Gastroesophageal sphincter (tissue), 4 donors: ENCODE measurements at regions not wholly inside any gene's neighbourhood (a gene's known extent, or its start where the extent isn't known, plus 50 kb on each side); places are given as distances from the start of the nearest gene placed in this dataset.

Experiments
- ATAC-seq: fragments of 150-250 bp; one replicate; pipeline ENCODE4 v1.9.1; 2016; ENCODE audit warnings: mild to moderate bottlenecking, moderate library complexity
- H3K27ac ChIP-seq, 4 donors: fragments of 200-600 bp; sonication (generic) in 3 of 4; 1 replicate in 3 of 4; 2 replicates in 1 of 4; pipeline ENCODE4 v1.5.1; 2016 to 2019
- H3K27me3 ChIP-seq: fragments of 200-600 bp; sonication (generic); one replicate; pipeline ENCODE4 v1.5.1; 2019
- H3K36me3 ChIP-seq, 2 donors: fragments of 200-600 bp; sonication (generic); one replicate each; pipeline ENCODE4 v1.5.1; 2019; ENCODE audit warnings: control low read depth in 1 of 2
- H3K4me1 ChIP-seq, 3 donors: fragments of 200-600 bp; sonication (generic); 1 replicate in 2 of 3; 2 replicates in 1 of 3; pipeline ENCODE4 v1.5.1; 2016 to 2019; ENCODE audit warnings: control low read depth in 2 of 3
- H3K4me3 ChIP-seq, 2 donors: fragments of 200-600 bp; sonication (generic); one replicate each; pipeline ENCODE4 v1.5.1; 2019; ENCODE audit warnings: mild to moderate bottlenecking in 1 of 2, moderate library complexity in 1 of 2
- H3K9me3 ChIP-seq, 3 donors: fragments of 200-600 bp; sonication (generic); one replicate each; pipeline ENCODE4 v1.5.1; 2017 to 2019; ENCODE audit warnings: control low read depth in 2 of 3
- CTCF ChIP-seq, 4 experiments: fragments of 200-600 bp in 2 of 4; fragments of 450-650 bp in 2 of 4; sonication (generic) in 1 of 4; IDR thresholded peaks; one replicate each; pipeline ENCODE4 v1.5.1; 2017 to 2019; ENCODE audit warnings: antibody characterized with exemption in 4 of 4, mild to moderate bottlenecking in 2 of 4, moderate library complexity in 2 of 4
- EP300 ChIP-seq: sonication (generic); formaldehyde crosslinking; IDR thresholded peaks from one replicate; pipeline ENCODE4 v1.6.1; 2017; ENCODE audit warnings: antibody characterized with exemption, mild to moderate bottlenecking
- POLR2A ChIP-seq, 2 donors: fragments of 450-650 bp; IDR thresholded peaks; one replicate each; pipeline ENCODE4 v1.6.1; 2017; ENCODE audit warnings: antibody characterized with exemption in 2 of 2, mild to moderate bottlenecking in 2 of 2, moderate library complexity in 1 of 2
- POLR2AphosphoS5 ChIP-seq: sonication (generic); formaldehyde crosslinking; IDR thresholded peaks from one replicate; pipeline ENCODE4 v1.6.1; 2017; ENCODE audit warnings: antibody characterized with exemption
- WGBS, 2 donors: methylation state at CpG; one replicate each; pipeline ENCODE4 v1.1.5; 2018; ENCODE audit warnings: low coverage in 1 of 2; 5-methylcytosine and 5-hydroxymethylcytosine counted together

- Histone ChIP-seq H3K9me3 (no peaks in the 10 kb centered on the region), H3K36me3 (no peaks in the 10 kb centered on the region), H3K27ac (no peak overlapping the region), H3K4me3 (no peak overlapping the region), H3K4me1 (no peaks in the 10 kb centered on the region), H3K27me3 (no peaks in the 10 kb centered on the region)
- WGBS, 2 donors: 54 to 68% methylated on average over 4 to 6 of the region's 7 CpGs
- TF ChIP-seq POLR2A (IDR thresholded peaks at IDR 0.05): no peak
- TF ChIP-seq CTCF (IDR thresholded peaks at IDR 0.05): no peak
- TF ChIP-seq EP300: no peak
- TF ChIP-seq POLR2AphosphoS5: no peak
- no peak for ATAC-seq
Observed at GRCh38 chr16:49096176-49096945, 185.3 kb downstream of the CBLN1 start.

- 28 to 46% methylated on average over 2 of the region's 2 CpGs for WGBS, 2 donors
- no peaks in the 10 kb centered on the region for H3K9me3 ChIP-seq
- H3K36me3 ChIP-seq: no peaks in the 10 kb centered on the region
- no peaks in the 10 kb centered on the region for H3K4me1 ChIP-seq
- no peak overlapping the region for H3K27ac ChIP-seq
- no peak overlapping the region for H3K4me3 ChIP-seq
- no peaks in the 10 kb centered on the region for H3K27me3 ChIP-seq
- TF ChIP-seq CTCF (IDR thresholded peaks at IDR 0.05): no peak
- TF ChIP-seq POLR2AphosphoS5: no peak
- TF ChIP-seq POLR2A (IDR thresholded peaks at IDR 0.05): no peak
- TF ChIP-seq EP300: no peak
- ATAC-seq: no peak
Observed at GRCh38 chr16:49095539-49095938, 186.1 kb downstream of the CBLN1 start.

- H3K36me3 ChIP-seq: no peaks in the 10 kb centered on the region
- WGBS, 2 donors: 37 to 70% methylated on average over 2 of the region's 2 CpGs
- H3K27ac ChIP-seq: no peak overlapping the region
Observed at GRCh38 chr16:49094471-49094870, 187.2 kb downstream of the CBLN1 start.

GRCh38 chr16:49093939-49094338, 187.7 kb downstream of the CBLN1 start:
- TF ChIP-seq POLR2A (IDR thresholded peaks at IDR 0.05) (no peak), POLR2AphosphoS5 (no peak), EP300 (no peak), CTCF (IDR thresholded peaks at IDR 0.05) (no peak)
- Histone ChIP-seq H3K27me3 (no peaks in the 10 kb centered on the region), H3K9me3 (no peaks in the 10 kb centered on the region), H3K4me1 (no peaks in the 10 kb centered on the region), H3K27ac (no peak overlapping the region), H3K36me3 (no peaks in the 10 kb centered on the region), H3K4me3 (no peak overlapping the region)
- ATAC-seq: no peak
- 60 to 73% methylated on average over 1 to 2 of the region's 2 CpGs for WGBS, 2 donors

More at GRCh38 chr16:49094471-49094870, 187.2 kb downstream of the CBLN1 start:
- TF ChIP-seq POLR2AphosphoS5 (no peak), POLR2A (IDR thresholded peaks at IDR 0.05) (no peak), EP300 (no peak), CTCF (IDR thresholded peaks at IDR 0.05) (no peak)
- no peak overlapping the region for H3K4me3 ChIP-seq
- no peaks in the 10 kb centered on the region for H3K27me3 ChIP-seq
- H3K4me1 ChIP-seq: no peaks in the 10 kb centered on the region
- no peak for ATAC-seq
- no peaks in the 10 kb centered on the region for H3K9me3 ChIP-seq

GRCh38 chr16:49092704-49093103, 188.9 kb downstream of the CBLN1 start:
- Histone ChIP-seq H3K27ac (no peak overlapping the region), H3K4me1 (no peaks in the 10 kb centered on the region), H3K9me3 (no peaks in the 10 kb centered on the region), H3K36me3 (no peaks in the 10 kb centered on the region), H3K4me3 (no peak overlapping the region), H3K27me3 (no peaks in the 10 kb centered on the region)
- 80 to 84% methylated on average over 1 to 2 of the region's 2 CpGs for WGBS, 2 donors
- no peak for TF ChIP-seq POLR2AphosphoS5
- no peak for TF ChIP-seq CTCF (IDR thresholded peaks at IDR 0.05)
- no peak for ATAC-seq
